Naive thymus-derived CD4-positive, alpha-beta T cell (primary cell): ENCODE measurements at regions not wholly inside any gene's neighbourhood (a gene's known extent, or its start where the extent isn't known, plus 50 kb on each side); places are given as distances from the start of the nearest gene placed in this dataset.
A peak's percentile ranks its signal among the peaks of the same experiment; 100 is the strongest.

Source experiments
- ATAC-seq: fragments of 150-1000 bp; cut with Tn5 transposase; 2 replicates; pipeline ENCODE4 v1.10.0; 2021; ENCODE audit warnings: mild to moderate bottlenecking, moderate library complexity
- CTCF ChIA-PET: fragments of 350-600 bp; sonication (Branson Sonifier 250); formaldehyde crosslinking; loops from one replicate; lab custom pipeline; 2021; ENCODE audit warnings: antibody characterized with exemption; lab: Charles Lee
- POLR2A ChIA-PET: fragments of 350-600 bp; sonication (Branson Sonifier 250); formaldehyde crosslinking; loops from one replicate; lab custom pipeline; 2021; ENCODE audit warnings: antibody characterized with exemption, inconsistent platforms; lab: Charles Lee
- DNase-seq, 9 donors: peaks; one replicate each; pipeline versions ENCODE4 v3.0.0 to v3.0.0-alpha.2; 2020 to 2022; ENCODE audit warnings: mixed read lengths in 1 of 9
- H3K27ac ChIP-seq: one replicate; pipeline ENCODE4 v1.7.0; 2013; ENCODE audit warnings: mild to moderate bottlenecking, low read depth, low read length, moderate library complexity
- H3K27me3 ChIP-seq, 2 donors: one replicate each; pipeline ENCODE4 v1.7.0; 2013; ENCODE audit warnings: low read length in 2 of 2, mild to moderate bottlenecking in 2 of 2, moderate library complexity in 2 of 2; ENCODE audit not compliant: control insufficient read depth in 2 of 2, insufficient read depth in 2 of 2
- H3K36me3 ChIP-seq, 3 experiments: 1 replicate in 2 of 3; 2 replicates in 1 of 3; pipeline ENCODE4 v1.7.0; 2013; ENCODE audit warnings: low read length in 3 of 3, mild to moderate bottlenecking in 3 of 3, moderate library complexity in 1 of 3; ENCODE audit not compliant: insufficient read depth in 3 of 3, control insufficient read depth in 2 of 3
- H3K4me1 ChIP-seq, 2 donors: one replicate each; pipeline ENCODE4 v1.7.0; 2013; ENCODE audit warnings: low read length in 2 of 2, mild to moderate bottlenecking in 2 of 2, moderate library complexity in 1 of 2; ENCODE audit not compliant: control insufficient read depth in 2 of 2, insufficient read depth in 2 of 2
- H3K4me3 ChIP-seq: 2 replicates; pipeline ENCODE4 v1.7.0; 2013; ENCODE audit warnings: mild to moderate bottlenecking, low read length
- H3K9me3 ChIP-seq, 3 experiments: 1 replicate in 2 of 3; 2 replicates in 1 of 3; pipeline ENCODE4 v1.7.0; 2013; ENCODE audit warnings: low read length in 3 of 3; ENCODE audit not compliant: control insufficient read depth in 2 of 3
- H3K27ac Mint-ChIP-seq, 9 donors: one replicate each; pipeline ENCODE4 v1.8.0; 2020 to 2022; ENCODE audit warnings: mixed read lengths in 9 of 9, mild to moderate bottlenecking in 8 of 9, moderate library complexity in 5 of 9, inconsistent platforms in 2 of 9
- H3K27me3 Mint-ChIP-seq, 5 donors: one replicate each; pipeline ENCODE4 v1.8.0; 2021 to 2022; ENCODE audit warnings: mixed read lengths in 5 of 5, mild to moderate bottlenecking in 1 of 5
- H3K36me3 Mint-ChIP-seq, 5 donors: one replicate each; pipeline ENCODE4 v1.8.0; 2020 to 2022; ENCODE audit warnings: mixed read lengths in 5 of 5, mild to moderate bottlenecking in 3 of 5, inconsistent platforms in 1 of 5
- H3K4me1 Mint-ChIP-seq, 7 donors: one replicate each; pipeline ENCODE4 v1.8.0; 2020 to 2022; ENCODE audit warnings: mixed read lengths in 7 of 7, mild to moderate bottlenecking in 3 of 7, inconsistent platforms in 1 of 7
- H3K4me3 Mint-ChIP-seq, 10 donors: one replicate each; pipeline ENCODE4 v1.8.0; 2020 to 2022; ENCODE audit warnings: mild to moderate bottlenecking in 10 of 10, mixed read lengths in 10 of 10, moderate library complexity in 6 of 10, inconsistent platforms in 2 of 10
- H3K9me3 Mint-ChIP-seq, 11 donors: one replicate each; pipeline ENCODE4 v1.8.0; 2020 to 2022; ENCODE audit warnings: mixed read lengths in 11 of 11, mild to moderate bottlenecking in 4 of 11, inconsistent platforms in 1 of 11, moderate library complexity in 1 of 11
- intact Hi-C, 2 donors: fragments of 100-400 bp; cut with micrococcal nuclease; formaldehyde crosslinking; loops; one replicate each; pipeline ENCODE4 v1.15.1; 2023

GRCh38 chr10:94216201-94216600, 146.5 kb downstream of the NOC3L start:
- CTCF ChIA-PET = no interaction called here
- no peak overlapping the region for H3K4me3 Mint-ChIP-seq
- no peaks in the 10 kb centered on the region for H3K36me3 ChIP-seq

GRCh38 chr10:94217411-94217810, 145.3 kb downstream of the NOC3L start:
- H3K36me3 Mint-ChIP-seq = no peaks in the 10 kb centered on the region
- Histone ChIP-seq H3K9me3 (no peaks in the 10 kb centered on the region), H3K4me3 (no peak overlapping the region), H3K36me3 (no peaks in the 10 kb centered on the region), H3K27ac (no peak overlapping the region), H3K4me1 (no peaks in the 10 kb centered on the region), H3K27me3 (no peaks in the 10 kb centered on the region)
- ATAC-seq (no peak), DNase-seq (no peak)
- intact Hi-C loops = no loop called here
- H3K4me3 Mint-ChIP-seq = no peak overlapping the region
- ChIA-PET CTCF (no interaction called here), POLR2A (no interaction called here)
- peaks cover 0 to 2% (median 0%) of the 10 kb centered on the region in 11 donors for H3K9me3 Mint-ChIP-seq
- H3K27me3 Mint-ChIP-seq = peaks cover 0 to 24% (median 19%) of the 10 kb centered on the region in 5 donors
- no peak overlapping the region for H3K27ac Mint-ChIP-seq
- H3K4me1 Mint-ChIP-seq = no peaks in the 10 kb centered on the region

More at GRCh38 chr10:94216201-94216600, 146.5 kb downstream of the NOC3L start:
- Histone ChIP-seq H3K27me3 (no peaks in the 10 kb centered on the region), H3K9me3 (no peaks in the 10 kb centered on the region), H3K4me3 (no peak overlapping the region), H3K4me1 (no peaks in the 10 kb centered on the region), H3K27ac (no peak overlapping the region)
- POLR2A ChIA-PET = no interaction called here
- intact Hi-C loops = no loop called here
- H3K27me3 Mint-ChIP-seq = peaks cover 0 to 24% (median 11%) of the 10 kb centered on the region in 5 donors
- no peaks in the 10 kb centered on the region for H3K36me3 Mint-ChIP-seq
- peak; percentile 6 for ATAC-seq
- no peaks in the 10 kb centered on the region for H3K4me1 Mint-ChIP-seq
- H3K27ac Mint-ChIP-seq = no peak overlapping the region
- no peaks in the 10 kb centered on the region for H3K9me3 Mint-ChIP-seq
- DNase-seq = no peak

GRCh38 chr10:94218493-94219183, 144.1 kb downstream of the NOC3L start:
- Mint-ChIP-seq H3K4me3 (no peak overlapping the region), H3K4me1 (no peaks in the 10 kb centered on the region), H3K27ac (no peak overlapping the region), H3K27me3 (peaks cover 0 to 24% (median 20%) of the 10 kb centered on the region in 5 donors), H3K9me3 (peaks cover 0 to 2% (median 0%) of the 10 kb centered on the region in 11 donors), H3K36me3 (no peaks in the 10 kb centered on the region)
- Histone ChIP-seq H3K9me3 (no peaks in the 10 kb centered on the region), H3K4me1 (no peaks in the 10 kb centered on the region), H3K36me3 (no peaks in the 10 kb centered on the region), H3K27ac (no peak overlapping the region), H3K4me3 (no peak overlapping the region), H3K27me3 (no peaks in the 10 kb centered on the region)
- DNase-seq (no peak), ATAC-seq (no peak)
- ChIA-PET CTCF (no interaction called here), POLR2A (no interaction called here)
- intact Hi-C loops = no loop called here

- H3K27ac ChIP-seq = no peak overlapping the region
- peaks cover 0 to 2% (median 0%) of the 10 kb centered on the region in 11 donors for H3K9me3 Mint-ChIP-seq
- ChIA-PET CTCF (no interaction called here), POLR2A (no interaction called here)
- peaks cover 0 to 17% (median 13%) of the 10 kb centered on the region in 5 donors for H3K27me3 Mint-ChIP-seq
- no peak for ATAC-seq
- DNase-seq = no peak
- no peaks in the 10 kb centered on the region for H3K4me1 Mint-ChIP-seq
- H3K27ac Mint-ChIP-seq = no peak overlapping the region
- no peak overlapping the region for H3K4me3 ChIP-seq
- intact Hi-C loops = no loop called here
- H3K4me3 Mint-ChIP-seq = no peak overlapping the region
- H3K4me1 ChIP-seq = no peaks in the 10 kb centered on the region
- H3K27me3 ChIP-seq = no peaks in the 10 kb centered on the region
- H3K36me3 ChIP-seq = no peaks in the 10 kb centered on the region
- no peaks in the 10 kb centered on the region for H3K36me3 Mint-ChIP-seq
- H3K9me3 ChIP-seq = no peaks in the 10 kb centered on the region
These were observed 142.9 kb downstream of the NOC3L start for GRCh38 chr10:94219829-94220228.

GRCh38 chr10:94220717-94221116, 142.0 kb downstream of the NOC3L start:
- Histone ChIP-seq H3K27me3 (no peaks in the 10 kb centered on the region), H3K36me3 (no peaks in the 10 kb centered on the region), H3K27ac (no peak overlapping the region), H3K4me3 (no peak overlapping the region), H3K9me3 (no peaks in the 10 kb centered on the region), H3K4me1 (no peaks in the 10 kb centered on the region)
- H3K36me3 Mint-ChIP-seq = no peaks in the 10 kb centered on the region
- peaks cover 0 to 11% (median 8%) of the 10 kb centered on the region in 5 donors for H3K27me3 Mint-ChIP-seq
- DNase-seq (no peak), ATAC-seq (no peak)
- no peak overlapping the region for H3K4me3 Mint-ChIP-seq
- CTCF ChIA-PET = interaction anchor here (0.5 kb wide), 1 partner anchor 378 kb away, joined by 3 read pairs; no protein-coding TSS in a partner anchor
- H3K4me1 Mint-ChIP-seq = no peaks in the 10 kb centered on the region
- POLR2A ChIA-PET = no interaction called here
- peaks cover 0 to 2% (median 0%) of the 10 kb centered on the region in 11 donors for H3K9me3 Mint-ChIP-seq
- H3K27ac Mint-ChIP-seq = no peak overlapping the region
- intact Hi-C loops = no loop called here

GRCh38 chr10:94223702-94224370, 138.9 kb downstream of the NOC3L start:
- Mint-ChIP-seq H3K4me1 (no peaks in the 10 kb centered on the region), H3K36me3 (no peaks in the 10 kb centered on the region), H3K4me3 (no peak overlapping the region), H3K27ac (no peak overlapping the region), H3K9me3 (peaks cover 0 to 2% (median 0%) of the 10 kb centered on the region in 11 donors), H3K27me3 (peaks cover 0 to 11% (median 5%) of the 10 kb centered on the region in 5 donors)
- POLR2A ChIA-PET = no interaction called here
- DNase-seq = no peak
- H3K4me1 ChIP-seq = no peaks in the 10 kb centered on the region
- H3K27me3 ChIP-seq = no peaks in the 10 kb centered on the region
- no peaks in the 10 kb centered on the region for H3K9me3 ChIP-seq
- H3K36me3 ChIP-seq = no peaks in the 10 kb centered on the region
- ATAC-seq = no peak
- H3K4me3 ChIP-seq = no peak overlapping the region
- no peak overlapping the region for H3K27ac ChIP-seq
- intact Hi-C loops = no loop called here
- CTCF ChIA-PET = no interaction called here
